ENCODE measurements at regions not wholly inside any gene's neighbourhood (a gene's known extent, or its start where the extent isn't known, plus 50 kb on each side); places are given as distances from the start of the nearest gene placed in this dataset.
"Not testable (repeated sequence)": the region's sequence is repeated elsewhere in the genome, so short reads cannot be mapped to it uniquely, and the experiment has no call there.

GRCh38 chr4:66351761-66352160, 681.5 kb upstream of the EPHA5 start:
- no peak for DNase-seq

- DNase-seq = no peak
Measured at GRCh38 chr4:66340286-66340893, 670.1 kb upstream of the EPHA5 start.

GRCh38 chr4:66339007-66339406, 668.7 kb upstream of the EPHA5 start:
- DNase-seq = no peak

- no peak for DNase-seq
Measured at GRCh38 chr4:66331761-66332160, 661.5 kb upstream of the EPHA5 start.

- DNase-seq = no peak
Measured at GRCh38 chr4:66330125-66330524, 659.8 kb upstream of the EPHA5 start.

- DNase-seq = no peak
Measured at GRCh38 chr4:66328803-66329574, 658.7 kb upstream of the EPHA5 start.

GRCh38 chr4:66307641-66308438, 637.6 kb upstream of the EPHA5 start:
- DNase-seq = no peak

GRCh38 chr4:66300336-66300934, 630.1 kb upstream of the EPHA5 start:
- no peak for DNase-seq

- no peak for DNase-seq
Measured at GRCh38 chr4:66298569-66298968, 628.3 kb upstream of the EPHA5 start.

- no peak for DNase-seq
Measured at GRCh38 chr4:66297703-66298102, 627.4 kb upstream of the EPHA5 start.

- no peak for DNase-seq
Measured at GRCh38 chr4:66294638-66295037, 624.3 kb upstream of the EPHA5 start.

GRCh38 chr4:66284991-66285451, 614.7 kb upstream of the EPHA5 start:
- no peak for DNase-seq

- no peak for DNase-seq
Measured at GRCh38 chr4:66279084-66279483, 608.8 kb upstream of the EPHA5 start.

GRCh38 chr4:66275411-66276038, 605.2 kb upstream of the EPHA5 start:
- DNase-seq = no peak

GRCh38 chr4:66273110-66273509, 602.8 kb upstream of the EPHA5 start:
- peak; percentile 74 for DNase-seq

- DNase-seq = not testable (repeated sequence)
Measured at GRCh38 chr4:66270356-66270755, 600.1 kb upstream of the EPHA5 start.

- DNase-seq = not testable (repeated sequence)
Measured at GRCh38 chr4:66266554-66266953, 596.3 kb upstream of the EPHA5 start.

GRCh38 chr4:66266035-66266434, 595.7 kb upstream of the EPHA5 start:
- peak; percentile 6 for DNase-seq

GRCh38 chr4:66252291-66252690, 582.0 kb upstream of the EPHA5 start:
- no peak for DNase-seq

- DNase-seq = no peak
Measured at GRCh38 chr4:66246643-66247042, 576.4 kb upstream of the EPHA5 start.

- no peak for DNase-seq
Measured at GRCh38 chr4:66235876-66236275, 565.6 kb upstream of the EPHA5 start.

- DNase-seq = no peak
Measured at GRCh38 chr4:66229885-66230284, 559.6 kb upstream of the EPHA5 start.

- no peak for DNase-seq
Measured at GRCh38 chr4:66225539-66225938, 555.2 kb upstream of the EPHA5 start.
